Nephron (organoid): ENCODE measurements at regions not wholly inside any gene's neighbourhood (a gene's known extent, or its start where the extent isn't known, plus 50 kb on each side); places are given as distances from the start of the nearest gene placed in this dataset.

Source experiments
- H3K27ac Mint-ChIP-seq, 3 experiments: 2 replicates each; pipeline ENCODE4 v1.8.0; 2020; ENCODE audit warnings: mixed read lengths in 3 of 3, mild to moderate bottlenecking in 2 of 3, moderate library complexity in 1 of 3
- H3K27me3 Mint-ChIP-seq: 2 replicates; pipeline ENCODE4 v1.8.0; 2021; ENCODE audit warnings: low read depth, mild to moderate bottlenecking, moderate library complexity, mixed read lengths
- H3K36me3 Mint-ChIP-seq: 2 replicates; pipeline ENCODE4 v1.8.0; 2020; ENCODE audit warnings: low read depth, mixed read lengths
- H3K4me1 Mint-ChIP-seq: 2 replicates; pipeline ENCODE4 v1.8.0; 2020; ENCODE audit warnings: mixed read lengths
- H3K4me3 Mint-ChIP-seq, 3 experiments: 2 replicates each; pipeline ENCODE4 v1.8.0; 2020; ENCODE audit warnings: mild to moderate bottlenecking in 3 of 3, mixed read lengths in 3 of 3, moderate library complexity in 2 of 3
- H3K9me3 Mint-ChIP-seq: 2 replicates; pipeline ENCODE4 v1.8.0; 2020; ENCODE audit warnings: mixed read lengths
- TF ChIP-seq, protein P1 (sequence below), 3 experiments: fragments of 200-600 bp; sonication (generic); IDR thresholded peaks; one replicate each; pipeline ENCODE4 v1.5.0; 2021; ENCODE audit warnings: antibody characterized with exemption in 3 of 3; ENCODE audit not compliant: unreplicated experiment in 3 of 3

- TF ChIP-seq, protein P1, sequence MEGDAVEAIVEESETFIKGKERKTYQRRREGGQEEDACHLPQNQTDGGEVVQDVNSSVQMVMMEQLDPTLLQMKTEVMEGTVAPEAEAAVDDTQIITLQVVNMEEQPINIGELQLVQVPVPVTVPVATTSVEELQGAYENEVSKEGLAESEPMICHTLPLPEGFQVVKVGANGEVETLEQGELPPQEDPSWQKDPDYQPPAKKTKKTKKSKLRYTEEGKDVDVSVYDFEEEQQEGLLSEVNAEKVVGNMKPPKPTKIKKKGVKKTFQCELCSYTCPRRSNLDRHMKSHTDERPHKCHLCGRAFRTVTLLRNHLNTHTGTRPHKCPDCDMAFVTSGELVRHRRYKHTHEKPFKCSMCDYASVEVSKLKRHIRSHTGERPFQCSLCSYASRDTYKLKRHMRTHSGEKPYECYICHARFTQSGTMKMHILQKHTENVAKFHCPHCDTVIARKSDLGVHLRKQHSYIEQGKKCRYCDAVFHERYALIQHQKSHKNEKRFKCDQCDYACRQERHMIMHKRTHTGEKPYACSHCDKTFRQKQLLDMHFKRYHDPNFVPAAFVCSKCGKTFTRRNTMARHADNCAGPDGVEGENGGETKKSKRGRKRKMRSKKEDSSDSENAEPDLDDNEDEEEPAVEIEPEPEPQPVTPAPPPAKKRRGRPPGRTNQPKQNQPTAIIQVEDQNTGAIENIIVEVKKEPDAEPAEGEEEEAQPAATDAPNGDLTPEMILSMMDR (IDR thresholded peaks at IDR 0.05; ENCODE audit: unreplicated experiment in 3 of 3): no peak
- Mint-ChIP-seq H3K4me1 (peaks cover 15% of the 10 kb centered on the region), H3K27me3 (peaks cover 3% of the 10 kb centered on the region), H3K9me3 (no peaks in the 10 kb centered on the region), H3K4me3 (no peak overlapping the region), H3K27ac (no peak overlapping the region), H3K36me3 (no peaks in the 10 kb centered on the region)
Measured at GRCh38 chr1:95311014-95311413, 77.0 kb downstream of the RWDD3 start.

DNA sequence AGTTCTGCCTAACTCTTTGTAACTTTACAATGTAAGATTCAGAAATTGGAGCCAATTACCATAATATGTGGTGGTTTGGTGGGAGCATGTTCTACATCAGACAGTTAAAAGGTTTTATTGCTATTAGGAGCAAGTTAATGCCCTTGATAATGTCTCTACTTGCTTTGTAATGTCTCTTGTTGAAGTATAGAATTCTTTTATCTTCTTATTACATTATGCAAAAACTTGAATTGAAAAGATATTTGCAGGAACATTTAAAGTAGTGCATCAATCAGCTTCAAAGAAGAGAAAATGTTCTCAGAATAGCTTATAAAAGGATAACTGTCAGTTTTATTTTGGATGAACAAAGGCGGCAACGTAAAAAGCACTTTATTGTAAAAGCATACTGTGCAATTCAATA, 77.8 kb downstream of the RWDD3 start:
- H3K9me3 Mint-ChIP-seq: no peaks in the 10 kb centered on the region
- TF ChIP-seq, protein P1 (IDR thresholded peaks at IDR 0.05; ENCODE audit: unreplicated experiment in 3 of 3): no peak
- H3K36me3 Mint-ChIP-seq: no peaks in the 10 kb centered on the region
- H3K4me1 Mint-ChIP-seq: peaks cover 15% of the 10 kb centered on the region
- peaks cover 3% of the 10 kb centered on the region for H3K27me3 Mint-ChIP-seq
- no peak overlapping the region for H3K27ac Mint-ChIP-seq
- H3K4me3 Mint-ChIP-seq: no peak overlapping the region

DNA sequence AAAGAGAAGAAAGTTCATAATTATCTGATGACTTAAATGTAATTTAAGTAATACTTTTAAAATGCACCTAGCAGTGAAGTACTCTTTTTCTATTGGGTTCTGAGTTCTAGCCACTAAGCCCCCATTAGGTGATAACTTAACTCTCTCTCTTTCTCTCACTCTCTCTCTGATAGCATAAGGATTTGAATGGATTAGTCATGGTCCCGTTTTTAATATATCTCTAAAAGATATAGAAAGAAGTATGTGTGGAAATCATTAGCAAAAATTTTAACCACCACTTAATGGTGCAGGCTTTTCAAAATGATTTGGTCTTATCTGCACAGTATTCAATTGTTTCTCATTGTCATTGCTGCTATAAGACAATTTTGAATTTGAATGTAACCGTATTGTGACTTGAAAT, 78.2 kb downstream of the RWDD3 start:
- TF ChIP-seq, protein P1 (IDR thresholded peaks at IDR 0.05; ENCODE audit: unreplicated experiment in 3 of 3): no peak
- Mint-ChIP-seq H3K4me3 (no peak overlapping the region), H3K27me3 (peaks cover 3% of the 10 kb centered on the region), H3K36me3 (no peaks in the 10 kb centered on the region), H3K9me3 (no peaks in the 10 kb centered on the region), H3K4me1 (peaks cover 15% of the 10 kb centered on the region), H3K27ac (no peak overlapping the region)

DNA sequence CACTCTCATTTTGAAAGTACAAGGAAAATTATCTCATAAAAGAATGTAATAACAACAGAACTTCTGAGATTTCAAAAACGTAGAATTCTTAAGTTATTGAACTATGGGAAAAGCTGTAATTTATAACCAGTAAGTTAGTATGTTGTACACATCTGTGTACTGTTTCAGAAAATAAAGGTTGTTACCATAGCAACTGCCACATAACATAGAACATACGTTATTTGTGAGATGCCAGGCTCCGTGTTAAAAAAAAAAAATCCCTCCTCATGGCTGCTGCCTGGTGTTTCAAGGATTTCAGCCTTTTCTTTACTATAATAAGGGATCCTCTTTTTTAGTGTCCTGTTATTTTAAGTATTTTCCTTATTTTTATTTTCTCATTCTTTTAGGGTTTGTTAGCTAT, 79.5 kb downstream of the RWDD3 start:
- Mint-ChIP-seq H3K27ac (no peak overlapping the region), H3K4me1 (peaks cover 15% of the 10 kb centered on the region), H3K27me3 (peaks cover 6% of the 10 kb centered on the region), H3K9me3 (peaks cover 3% of the 10 kb centered on the region), H3K36me3 (no peaks in the 10 kb centered on the region), H3K4me3 (no peak overlapping the region)
- TF ChIP-seq, protein P1 (IDR thresholded peaks at IDR 0.05; ENCODE audit: unreplicated experiment in 3 of 3): no peak

- no peak overlapping the region for H3K4me3 Mint-ChIP-seq
- H3K27me3 Mint-ChIP-seq: peaks cover 3% of the 10 kb centered on the region
- H3K27ac Mint-ChIP-seq: no peak overlapping the region
- H3K4me1 Mint-ChIP-seq: no peaks in the 10 kb centered on the region
- TF ChIP-seq, protein P1 (IDR thresholded peaks at IDR 0.05; ENCODE audit: unreplicated experiment in 3 of 3): no peak
- H3K9me3 Mint-ChIP-seq: peaks cover 3% of the 10 kb centered on the region
- no peaks in the 10 kb centered on the region for H3K36me3 Mint-ChIP-seq
Measured at GRCh38 chr1:95321531-95321930, 87.5 kb downstream of the RWDD3 start.

GRCh38 chr1:95323123-95323522, 89.1 kb downstream of the RWDD3 start:
- Mint-ChIP-seq H3K27me3 (peaks cover 3% of the 10 kb centered on the region), H3K27ac (no peak overlapping the region), H3K4me3 (no peak overlapping the region), H3K4me1 (no peaks in the 10 kb centered on the region), H3K9me3 (peaks cover 3% of the 10 kb centered on the region), H3K36me3 (no peaks in the 10 kb centered on the region)
- TF ChIP-seq, protein P1 (IDR thresholded peaks at IDR 0.05; ENCODE audit: unreplicated experiment in 3 of 3): no peak
